Anterior cingulate cortex (tissue), 58 donors: ENCODE measurements at regions not wholly inside any gene's neighbourhood (a gene's known extent, or its start where the extent isn't known, plus 50 kb on each side); places are given as distances from the start of the nearest gene placed in this dataset.

ENCODE experiments used
- DNase-seq, 58 donors: peaks; one replicate each; lab custom pipeline; 2025; lab: John Stamatoyannopoulos, UW

GRCh38 chr12:114986178-114986714 lies 302.3 kb upstream of the TBX3 start:
- no peak for DNase-seq

DNA sequence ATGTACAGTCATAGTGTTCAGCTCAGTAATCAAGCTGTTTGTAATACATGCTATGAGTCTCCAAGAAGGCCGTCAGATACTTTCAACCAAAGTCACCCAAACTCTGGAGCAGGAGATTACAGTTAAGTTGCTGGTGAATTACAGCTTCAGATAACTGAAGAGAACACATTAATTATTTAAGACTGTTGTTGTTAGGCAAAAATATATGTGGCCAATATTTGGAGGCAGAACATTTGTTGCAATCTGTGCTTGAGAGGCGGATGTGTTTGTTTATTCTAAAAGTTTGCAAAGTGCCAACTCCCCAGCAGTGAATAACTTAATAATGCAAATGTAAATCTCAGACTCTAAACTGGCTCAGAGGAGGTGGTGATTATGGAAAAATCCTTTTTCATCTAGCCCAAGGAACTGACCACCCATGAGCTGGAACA lies 300.7 kb upstream of the TBX3 start:
- no peak for DNase-seq

GRCh38 chr12:114982760-114983159 lies 298.8 kb upstream of the TBX3 start:
- no peak for DNase-seq

DNA sequence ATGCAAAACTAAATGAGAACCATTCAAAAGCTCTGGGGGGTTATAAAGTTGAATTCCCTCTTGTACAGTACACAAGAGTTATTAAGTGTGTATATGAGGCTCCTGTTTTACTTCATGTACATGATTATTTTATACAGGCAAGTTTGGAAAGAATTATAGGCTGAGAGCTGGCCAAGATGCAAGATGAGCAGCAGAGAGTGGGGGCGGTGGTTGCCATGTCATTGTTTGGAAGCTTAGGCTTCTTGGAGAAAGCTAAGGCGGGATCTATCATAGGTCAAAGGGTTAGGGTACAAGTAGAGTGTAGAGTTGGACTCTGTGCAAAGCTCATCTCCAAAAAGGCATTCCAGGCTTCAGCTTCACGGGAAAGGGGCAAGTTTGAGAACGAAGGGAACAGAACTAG lies 297.1 kb upstream of the TBX3 start:
- no peak for DNase-seq

DNA sequence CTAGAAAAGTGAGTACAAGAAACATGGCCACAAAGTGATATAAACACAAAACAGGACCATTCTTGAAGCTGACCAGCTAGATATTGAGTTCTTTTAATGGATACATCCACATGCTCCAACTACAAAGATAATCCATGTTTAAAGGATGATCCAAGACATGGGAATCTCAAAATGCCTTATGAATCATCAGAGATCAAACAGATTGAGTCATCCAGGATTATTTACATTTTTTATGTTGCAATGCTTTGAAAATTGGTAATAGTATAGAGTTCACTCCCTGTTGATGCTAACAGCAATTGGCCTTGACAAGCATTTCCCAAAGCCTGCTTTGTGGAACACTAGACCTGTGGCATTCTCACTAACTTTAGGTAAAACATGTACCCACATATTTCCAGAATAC lies 293.0 kb upstream of the TBX3 start:
- DNase-seq: no peak

- DNase-seq: no peak
Observed at GRCh38 chr12:114976372-114976771, 292.4 kb upstream of the TBX3 start.

DNA sequence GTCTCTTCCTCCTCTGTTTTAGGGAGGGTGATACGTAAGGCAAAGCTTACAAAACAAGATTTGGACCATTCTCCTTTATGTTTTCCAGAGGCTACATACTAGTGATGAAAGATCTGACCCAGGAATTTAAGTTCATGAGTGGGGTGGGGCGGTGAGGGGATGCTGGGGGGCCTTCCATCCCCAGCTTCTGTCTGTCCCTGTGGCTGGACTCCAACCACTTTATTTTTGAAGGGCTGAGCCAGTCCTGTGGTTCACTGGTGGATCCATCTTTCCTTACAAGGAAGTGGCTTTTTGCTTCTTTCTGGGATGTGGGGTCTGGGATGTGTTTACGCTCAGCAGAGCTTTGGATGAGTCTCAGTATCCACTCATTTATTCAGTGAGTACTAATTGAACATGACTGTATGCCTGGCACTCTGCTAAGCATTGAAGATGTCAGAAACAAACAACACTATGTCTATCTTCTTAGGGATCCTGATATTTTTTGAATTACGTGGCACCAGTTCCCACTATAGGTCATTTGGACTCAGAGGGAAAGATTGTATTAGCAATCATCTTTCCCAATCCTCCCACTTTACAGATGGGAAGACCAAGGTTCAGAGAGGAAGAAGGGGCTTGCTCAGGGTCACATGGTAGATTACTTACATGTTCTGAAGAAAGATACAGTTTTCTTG lies 291.8 kb upstream of the TBX3 start:
- DNase-seq: no peak

- DNase-seq: no peak
Observed at GRCh38 chr12:114974826-114975639, 291.1 kb upstream of the TBX3 start.

DNA sequence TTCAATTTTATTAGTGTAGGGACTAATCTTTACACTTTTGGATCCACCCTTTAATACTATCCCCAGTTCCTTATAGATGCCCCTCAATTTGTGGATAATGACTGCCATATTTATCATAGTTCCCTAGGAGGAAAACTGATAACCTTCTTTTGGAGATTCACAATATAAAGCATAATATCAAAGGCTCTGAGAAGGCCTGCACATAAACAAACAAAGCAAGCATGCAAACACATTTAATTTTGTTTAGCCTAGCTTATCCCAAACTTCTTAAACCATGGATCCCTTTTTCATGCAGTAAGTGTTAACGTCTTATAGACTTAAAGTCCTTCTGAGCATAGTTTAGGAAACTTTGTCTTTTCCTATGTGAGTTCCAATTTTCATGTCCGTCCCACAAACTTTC lies 290.4 kb upstream of the TBX3 start:
- no peak for DNase-seq

DNA sequence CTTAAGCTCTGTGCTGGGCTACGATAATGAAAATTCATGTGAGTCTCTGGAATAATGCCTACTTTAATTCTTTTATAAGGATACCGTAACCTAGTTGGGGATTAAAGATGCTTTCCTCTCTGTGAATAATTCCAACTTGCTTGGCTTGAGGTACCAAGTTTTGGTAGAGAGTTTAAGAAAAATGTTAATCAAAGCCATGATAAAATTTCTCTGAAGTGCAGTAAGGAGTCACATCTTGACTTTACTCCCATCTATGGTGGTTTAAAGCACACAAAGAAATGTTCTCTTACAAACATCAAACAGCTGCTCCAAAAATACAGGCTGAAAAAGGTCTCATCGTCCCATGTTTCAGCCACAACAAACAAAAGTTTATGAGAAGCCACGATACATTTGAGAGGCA lies 284.8 kb upstream of the TBX3 start:
- no peak for DNase-seq

- no peak for DNase-seq
Observed at GRCh38 chr12:114967151-114967550, 283.2 kb upstream of the TBX3 start.

DNA sequence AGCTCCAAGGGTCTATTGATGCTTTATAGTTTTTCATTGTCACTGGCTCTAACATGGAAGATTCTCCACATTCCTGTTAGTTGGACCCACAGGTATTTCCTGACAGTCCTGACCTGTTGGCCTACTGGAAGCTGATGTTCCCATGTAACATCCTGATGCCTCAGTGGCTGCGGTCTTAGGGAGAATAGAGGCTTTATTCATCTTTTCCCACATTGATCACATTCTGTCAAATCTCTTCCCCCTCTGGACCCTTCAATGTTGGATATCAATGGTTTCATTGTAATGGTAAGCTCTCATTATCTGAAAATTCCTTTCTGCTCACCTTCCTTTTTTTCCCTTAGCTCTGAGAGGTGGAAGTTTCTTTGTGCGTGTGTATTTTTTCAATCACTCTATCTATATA lies 280.9 kb upstream of the TBX3 start:
- no peak for DNase-seq

- DNase-seq: no peak
Observed at GRCh38 chr12:114963846-114964245, 279.9 kb upstream of the TBX3 start.

- DNase-seq: no peak
Observed at GRCh38 chr12:114961491-114961890, 277.5 kb upstream of the TBX3 start.

DNA sequence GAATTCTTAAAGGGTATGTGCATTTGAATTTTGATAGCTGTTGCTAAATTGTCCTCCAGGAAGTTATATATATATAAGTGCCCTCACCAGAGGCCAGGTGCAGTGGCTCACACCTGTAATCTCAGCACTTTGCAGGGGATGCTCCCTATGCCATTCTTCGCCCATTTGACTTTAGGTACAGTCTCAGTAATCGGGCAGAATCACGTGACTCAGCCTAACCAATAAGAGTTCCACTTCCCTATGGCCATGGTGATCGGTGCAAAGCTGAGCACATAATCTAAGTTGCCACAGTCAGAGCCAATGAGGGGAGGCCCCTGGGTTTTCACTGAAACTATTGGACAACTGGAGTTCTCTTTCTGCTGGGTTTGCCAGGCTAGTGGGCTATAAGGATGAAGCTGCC lies 274.6 kb upstream of the TBX3 start:
- DNase-seq: no peak

DNA sequence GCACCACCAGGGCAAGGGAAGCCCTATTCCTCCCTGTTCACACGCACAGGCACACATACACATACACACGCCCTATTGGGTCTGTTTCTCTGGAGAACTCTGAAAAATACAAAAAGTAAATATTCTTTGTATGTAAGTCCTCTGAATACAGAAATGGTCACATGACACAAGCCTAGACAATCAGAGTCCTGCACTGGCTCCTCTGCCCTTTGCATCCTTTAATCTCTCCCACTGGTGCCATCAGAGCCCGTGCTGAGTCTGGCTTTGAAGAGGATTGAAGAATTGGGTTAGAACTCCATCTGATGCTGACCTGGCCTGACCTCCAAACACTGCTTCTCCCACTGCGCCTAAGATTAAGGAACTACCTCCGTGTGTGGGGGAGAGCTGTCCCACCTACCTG lies 273.2 kb upstream of the TBX3 start:
- no peak for DNase-seq

DNA sequence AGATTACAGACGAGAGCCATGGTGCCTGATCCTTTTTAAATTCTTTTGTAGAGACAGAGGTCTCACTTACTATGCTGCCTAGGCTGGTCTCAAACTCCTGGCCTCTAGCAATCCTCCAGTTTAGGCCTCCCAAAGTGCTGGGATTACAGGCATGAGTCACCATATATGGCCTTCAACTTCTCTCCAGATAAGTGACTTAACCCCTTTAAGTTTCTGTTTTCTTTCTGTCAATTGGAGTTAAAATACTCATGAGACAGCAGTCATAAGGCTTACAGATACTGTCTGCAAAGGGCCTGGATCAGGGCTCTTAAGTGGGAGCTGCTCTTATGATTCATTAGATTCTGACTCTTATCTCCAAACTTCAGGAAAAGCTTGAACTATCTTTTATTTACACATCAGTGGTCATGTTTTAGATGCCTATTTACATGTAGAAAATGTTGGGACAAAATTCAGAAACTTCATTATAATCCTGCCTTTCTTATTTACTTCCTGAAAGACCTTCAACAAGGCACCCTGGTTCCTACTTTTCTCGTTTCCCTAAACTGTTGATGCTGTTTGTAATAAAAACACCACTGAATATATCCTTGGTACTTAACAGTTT lies 271.5 kb upstream of the TBX3 start:
- DNase-seq: no peak

GRCh38 chr12:114954511-114955055 lies 270.6 kb upstream of the TBX3 start:
- no peak for DNase-seq

DNA sequence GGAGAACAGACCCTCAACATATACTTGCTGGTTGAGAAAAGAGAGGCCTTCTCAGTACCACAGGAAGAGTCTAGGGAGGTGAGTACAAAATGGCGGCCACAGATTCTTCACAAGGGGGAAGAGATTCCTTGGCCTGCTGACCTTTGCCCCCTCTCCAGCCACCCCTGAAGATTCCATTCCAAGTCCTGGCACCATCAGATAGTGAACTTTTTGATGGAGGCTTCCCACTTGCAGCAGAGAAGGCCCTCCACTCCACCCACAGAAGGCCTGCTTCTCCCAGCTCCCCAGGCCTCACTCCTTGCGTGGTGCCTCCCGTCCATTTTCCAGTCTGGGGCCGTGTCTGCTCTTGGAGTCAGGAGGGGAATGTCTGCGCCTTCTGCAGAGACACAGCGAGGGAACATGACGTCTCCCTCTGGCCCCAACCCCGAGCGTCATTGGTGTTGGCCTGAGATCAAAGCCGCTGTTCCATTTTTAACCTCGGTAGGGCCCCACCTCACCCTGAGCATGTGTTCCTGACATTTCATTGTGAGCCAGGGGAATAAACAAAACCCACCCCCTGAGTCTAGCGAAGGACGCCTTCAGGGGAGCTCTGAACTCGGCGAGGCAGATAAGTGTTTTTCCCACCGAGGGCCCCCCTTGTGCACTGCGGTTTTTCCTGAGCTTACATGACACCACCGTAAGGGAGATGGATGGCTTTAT lies 268.7 kb upstream of the TBX3 start:
- no peak for DNase-seq

DNA sequence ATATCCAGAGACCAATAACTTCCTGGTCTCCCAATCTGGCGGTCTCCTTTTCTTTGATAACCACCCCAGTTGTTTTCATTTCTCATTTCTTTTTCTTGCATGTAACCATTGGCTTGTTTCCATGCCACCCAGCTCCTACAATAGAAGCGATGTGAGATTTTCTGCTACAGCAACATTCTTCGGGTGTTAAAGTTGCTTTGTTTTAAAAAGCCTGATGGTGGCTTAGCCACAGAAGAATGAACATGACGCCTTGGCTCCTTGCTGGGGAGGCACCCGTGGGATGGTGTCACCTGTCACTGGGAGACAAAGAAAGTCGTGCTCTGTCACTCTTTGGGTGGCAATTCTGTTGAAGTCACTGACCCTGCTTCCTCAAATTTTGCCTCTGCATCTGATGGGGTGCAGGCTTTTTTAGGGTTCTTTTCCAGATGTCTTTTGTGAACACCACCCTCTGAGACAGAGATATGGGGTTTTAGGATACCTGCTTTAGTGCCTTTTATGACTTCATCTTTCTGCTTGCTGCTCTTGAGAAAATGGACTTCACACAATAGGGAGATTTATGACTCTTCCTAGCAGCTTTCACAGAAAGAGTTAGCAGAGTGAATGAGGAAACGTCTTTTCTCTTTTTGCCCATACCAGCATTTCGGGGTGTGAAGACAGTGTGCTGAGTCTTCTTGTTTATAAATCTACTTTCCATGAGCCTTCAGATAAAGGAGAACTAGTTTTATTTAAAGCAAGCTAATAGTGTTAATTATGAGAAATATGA lies 265.3 kb upstream of the TBX3 start:
- no peak for DNase-seq
